Mesenchymal stem cell (in vitro differentiated cells and primary cell): ENCODE measurements at regions not wholly inside any gene's neighbourhood (a gene's known extent, or its start where the extent isn't known, plus 50 kb on each side); places are given as distances from the start of the nearest gene placed in this dataset.

Source experiments
- DNase-seq: peaks from one replicate; pipeline ENCODE4 v3.0.0-alpha.2; 2013
- H2AFZ ChIP-seq: one replicate; pipeline ENCODE4 v1.6.1; 2013; ENCODE audit warnings: low read depth, mild to moderate bottlenecking, control low read depth, inconsistent platforms, low read length, moderate library complexity
- H2AK5ac ChIP-seq: 2 replicates; pipeline ENCODE4 v1.6.1; 2013; ENCODE audit warnings: low read length, moderate library complexity, mild to moderate bottlenecking, inconsistent platforms; ENCODE audit not compliant: severe bottlenecking
- H2BK120ac ChIP-seq: one replicate; pipeline ENCODE4 v1.6.1; 2013; ENCODE audit warnings: low read depth, mild to moderate bottlenecking, inconsistent platforms, low read length, moderate library complexity
- H2BK12ac ChIP-seq, 2 experiments: one replicate each; pipeline ENCODE4 v1.6.1; 2013; ENCODE audit warnings: inconsistent platforms in 2 of 2, low read length in 2 of 2, mild to moderate bottlenecking in 2 of 2, moderate library complexity in 2 of 2, control low read depth in 1 of 2
- H2BK15ac ChIP-seq: one replicate; pipeline ENCODE4 v1.6.1; 2013; ENCODE audit warnings: mild to moderate bottlenecking, low read depth, inconsistent platforms; ENCODE audit not compliant: poor library complexity, severe bottlenecking
- H2BK5ac ChIP-seq: 2 replicates; pipeline ENCODE4 v1.6.1; 2013; ENCODE audit warnings: low read depth, mild to moderate bottlenecking, low read length, control low read depth, inconsistent platforms; ENCODE audit not compliant: poor library complexity, severe bottlenecking
- H3K14ac ChIP-seq, 2 experiments: one replicate each; pipeline ENCODE4 v1.6.1; 2013; ENCODE audit warnings: inconsistent platforms in 2 of 2, low read length in 2 of 2, control low read depth in 1 of 2, mild to moderate bottlenecking in 1 of 2, moderate library complexity in 1 of 2
- H3K18ac ChIP-seq, 2 experiments: one replicate each; pipeline ENCODE4 v1.6.1; 2013; ENCODE audit warnings: inconsistent platforms in 2 of 2, low read length in 2 of 2, control low read depth in 1 of 2, low read depth in 1 of 2, mild to moderate bottlenecking in 1 of 2
- H3K23ac ChIP-seq, 2 experiments: one replicate each; pipeline ENCODE4 v1.6.1; 2013; ENCODE audit warnings: inconsistent platforms in 2 of 2, low read length in 2 of 2, mild to moderate bottlenecking in 2 of 2, moderate library complexity in 2 of 2, control low read depth in 1 of 2
- H3K27ac ChIP-seq: 2 replicates; pipeline ENCODE4 v1.5.1; 2013; ENCODE audit warnings: mild to moderate bottlenecking, moderate library complexity, low read length, control low read depth, inconsistent platforms; ENCODE audit not compliant: poor library complexity, severe bottlenecking
- H3K27me3 ChIP-seq, 2 experiments: 2 replicates each; pipeline versions ENCODE4 v1.6.1 to v1.7.0; 2013; ENCODE audit warnings: low read length in 2 of 2, mild to moderate bottlenecking in 2 of 2, moderate library complexity in 2 of 2, control low read depth in 1 of 2, inconsistent platforms in 1 of 2; ENCODE audit not compliant: control insufficient read depth in 1 of 2, insufficient read depth in 1 of 2
- H3K36me3 ChIP-seq, 2 experiments: 2 replicates each; pipeline versions ENCODE4 v1.6.1 to v1.7.0; 2013; ENCODE audit warnings: low read length in 2 of 2, control low read depth in 1 of 2, inconsistent platforms in 1 of 2, low read depth in 1 of 2, mild to moderate bottlenecking in 1 of 2; ENCODE audit not compliant: insufficient read depth in 2 of 2, control insufficient read depth in 1 of 2
- H3K4ac ChIP-seq, 2 experiments: one replicate each; pipeline ENCODE4 v1.6.1; 2013; ENCODE audit warnings: inconsistent platforms in 2 of 2, low read length in 2 of 2, mild to moderate bottlenecking in 2 of 2, moderate library complexity in 2 of 2, control low read depth in 1 of 2, low read depth in 1 of 2
- H3K4me1 ChIP-seq: 2 replicates; pipeline ENCODE4 v1.6.1; 2013; ENCODE audit warnings: low read depth, low read length, control low read depth; ENCODE audit not compliant: control insufficient read depth, insufficient read depth
- H3K4me2 ChIP-seq: 2 replicates; pipeline ENCODE4 v1.6.1; 2013; ENCODE audit warnings: low read length, mild to moderate bottlenecking, inconsistent platforms; ENCODE audit not compliant: poor library complexity, severe bottlenecking
- H3K4me3 ChIP-seq, 2 experiments: 2 replicates each; pipeline versions ENCODE4 v1.5.1 to v1.7.0; 2013; ENCODE audit warnings: low read length in 2 of 2, mild to moderate bottlenecking in 2 of 2, control low read depth in 1 of 2, low read depth in 1 of 2; ENCODE audit not compliant: insufficient read depth in 1 of 2
- H3K79me1 ChIP-seq: replicated peaks from 2 replicates; pipeline ENCODE4 v1.6.1; 2013; ENCODE audit warnings: mild to moderate bottlenecking, control low read depth, low read length, inconsistent platforms; ENCODE audit not compliant: poor library complexity, severe bottlenecking
- H3K9ac ChIP-seq: 2 replicates; pipeline ENCODE4 v1.7.0; 2013; ENCODE audit warnings: mild to moderate bottlenecking, low read length, moderate library complexity
- H3K9me3 ChIP-seq: 2 replicates; pipeline ENCODE4 v1.7.0; 2013; ENCODE audit warnings: mild to moderate bottlenecking, low read length; ENCODE audit not compliant: control insufficient read depth
- H4K8ac ChIP-seq: one replicate; pipeline ENCODE4 v1.6.1; 2013; ENCODE audit warnings: inconsistent platforms, mild to moderate bottlenecking, low read length, moderate library complexity
- H4K91ac ChIP-seq: one replicate; pipeline ENCODE4 v1.6.1; 2013; ENCODE audit warnings: mild to moderate bottlenecking, low read length, inconsistent platforms
- WGBS: methylation state at CpG from one replicate; pipeline ENCODE4 v1.1.7; 2013; ENCODE audit warnings: mixed read lengths; 5-methylcytosine and 5-hydroxymethylcytosine counted together

DNA sequence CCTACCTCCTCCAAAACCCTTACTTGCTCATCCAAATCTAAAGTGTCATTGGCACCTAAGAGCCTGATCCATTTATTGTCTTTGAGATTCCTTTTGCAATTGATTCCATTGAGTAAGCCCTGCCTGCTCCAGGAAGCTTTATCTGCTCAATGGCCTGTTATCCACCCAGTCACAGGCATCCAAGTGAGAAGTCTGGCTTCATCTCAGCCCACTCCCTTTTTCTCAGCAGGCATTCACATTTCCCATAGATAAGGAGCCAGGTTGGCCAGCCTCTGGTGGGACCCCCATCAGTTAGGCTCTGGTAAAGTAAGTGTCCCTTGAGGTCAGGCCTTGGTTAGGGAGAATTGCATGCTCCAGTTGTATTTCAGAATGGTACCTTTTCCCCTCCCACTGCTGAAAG lies 396.2 kb upstream of the ST6GAL2 start:
- Histone ChIP-seq H2BK12ac (no peak overlapping the region), H2BK120ac (no peak overlapping the region), H3K14ac (no peak overlapping the region), H3K23ac (no peak overlapping the region), H2BK5ac (no peak overlapping the region), H4K8ac (no peak overlapping the region), H3K9ac (no peak overlapping the region), H3K4me1 (no peaks in the 10 kb centered on the region), H3K4ac (no peak overlapping the region), H3K18ac (no peak overlapping the region), H3K27me3 (no peaks in the 10 kb centered on the region), H3K4me2 (no peak overlapping the region), H3K79me1 (no peaks in the 10 kb centered on the region), H4K91ac (no peak overlapping the region), H2AK5ac (no peak overlapping the region), H2BK15ac (no peak overlapping the region), H3K4me3 (no peak overlapping the region), H3K27ac (no peak overlapping the region), H2AFZ (no peak overlapping the region), H3K36me3 (no peaks in the 10 kb centered on the region), H3K9me3 (no peaks in the 10 kb centered on the region)
- no peak for DNase-seq

DNA sequence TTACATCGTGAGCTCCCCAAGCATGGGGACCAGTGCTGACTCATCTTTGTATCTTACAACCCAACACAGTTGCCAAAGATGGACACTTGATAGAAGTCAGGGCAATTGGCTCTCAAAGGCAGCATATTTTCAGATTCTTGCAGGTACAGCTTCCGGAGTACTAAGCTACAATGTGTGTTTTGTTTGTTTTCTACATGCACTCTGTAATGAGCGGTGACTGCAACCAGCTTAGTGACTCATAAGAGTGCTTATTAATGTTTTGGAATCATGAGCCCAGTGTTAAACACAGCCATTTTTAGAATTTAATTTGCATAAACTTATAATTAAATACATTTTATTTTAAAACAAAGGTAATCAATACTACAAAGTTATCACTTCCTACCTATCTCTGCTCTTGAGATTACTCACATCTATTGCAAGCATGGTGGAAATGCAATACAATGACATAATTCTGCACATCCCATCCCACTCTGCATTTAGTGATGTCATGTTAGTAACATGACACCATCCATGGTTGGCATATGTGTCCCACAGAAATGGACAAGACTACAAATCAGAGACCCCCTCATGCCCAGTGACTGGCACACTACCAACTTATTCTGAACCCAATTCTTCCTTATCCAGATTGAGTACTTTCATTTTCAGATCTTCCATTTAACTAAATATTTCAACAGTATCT lies 399.8 kb upstream of the ST6GAL2 start:
- Histone ChIP-seq H3K4me2 (no peak overlapping the region), H3K36me3 (no peaks in the 10 kb centered on the region), H4K91ac (no peak overlapping the region), H2BK12ac (no peak overlapping the region), H3K27ac (no peak overlapping the region), H3K9me3 (no peaks in the 10 kb centered on the region), H3K4ac (no peak overlapping the region), H2BK120ac (no peak overlapping the region), H3K4me1 (no peaks in the 10 kb centered on the region), H2BK15ac (no peak overlapping the region), H3K9ac (no peak overlapping the region), H2AK5ac (no peak overlapping the region), H3K4me3 (no peak overlapping the region), H2AFZ (no peak overlapping the region), H3K23ac (no peak overlapping the region), H4K8ac (no peak overlapping the region), H3K27me3 (no peaks in the 10 kb centered on the region), H3K14ac (no peak overlapping the region), H2BK5ac (no peak overlapping the region), H3K18ac (no peak overlapping the region), H3K79me1 (no peaks in the 10 kb centered on the region)
- WGBS, result 92% methylated on average over 3 of the region's 3 CpGs
- DNase-seq, result no peak

DNA sequence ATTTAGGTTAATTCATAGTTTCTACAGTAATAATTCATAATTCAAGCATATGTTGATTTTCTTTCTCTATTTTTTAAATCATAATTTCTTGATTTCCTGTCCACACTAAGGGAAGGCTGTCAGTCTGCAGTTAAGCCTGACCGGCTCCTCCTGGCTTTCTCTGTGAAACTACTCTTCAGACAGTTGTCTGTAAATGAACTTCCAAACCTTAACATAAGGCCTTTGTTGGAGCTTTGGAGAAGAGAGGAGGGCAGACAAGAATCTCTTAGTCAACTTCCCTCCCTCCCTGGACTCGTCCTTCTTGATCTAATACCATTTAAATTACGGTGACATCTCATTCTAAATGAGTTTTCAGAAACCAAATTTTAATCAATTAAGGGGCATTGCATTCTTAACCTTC lies 404.1 kb upstream of the ST6GAL2 start:
- no peak overlapping the region for H2BK12ac ChIP-seq
- H3K4me1 ChIP-seq, result no peaks in the 10 kb centered on the region
- no peaks in the 10 kb centered on the region for H3K27me3 ChIP-seq
- no peak overlapping the region for H3K9ac ChIP-seq
- H3K4me2 ChIP-seq, result no peak overlapping the region
- no peak overlapping the region for H4K8ac ChIP-seq
- H3K36me3 ChIP-seq, result no peaks in the 10 kb centered on the region
- no peak for DNase-seq
- H3K23ac ChIP-seq, result no peak overlapping the region
- H3K4me3 ChIP-seq, result no peak overlapping the region
- no peak overlapping the region for H2BK5ac ChIP-seq
- WGBS, result 61% methylated on average over 2 of the region's 3 CpGs
- H2AK5ac ChIP-seq, result no peak overlapping the region
- no peak overlapping the region for H3K27ac ChIP-seq
- no peak overlapping the region for H2BK15ac ChIP-seq
- no peak overlapping the region for H2AFZ ChIP-seq
- no peaks in the 10 kb centered on the region for H3K9me3 ChIP-seq
- H3K4ac ChIP-seq, result no peak overlapping the region
- H4K91ac ChIP-seq, result no peak overlapping the region
- no peak overlapping the region for H3K18ac ChIP-seq
- H2BK120ac ChIP-seq, result no peak overlapping the region
- H3K14ac ChIP-seq, result no peak overlapping the region
- H3K79me1 ChIP-seq, result no peaks in the 10 kb centered on the region

DNA sequence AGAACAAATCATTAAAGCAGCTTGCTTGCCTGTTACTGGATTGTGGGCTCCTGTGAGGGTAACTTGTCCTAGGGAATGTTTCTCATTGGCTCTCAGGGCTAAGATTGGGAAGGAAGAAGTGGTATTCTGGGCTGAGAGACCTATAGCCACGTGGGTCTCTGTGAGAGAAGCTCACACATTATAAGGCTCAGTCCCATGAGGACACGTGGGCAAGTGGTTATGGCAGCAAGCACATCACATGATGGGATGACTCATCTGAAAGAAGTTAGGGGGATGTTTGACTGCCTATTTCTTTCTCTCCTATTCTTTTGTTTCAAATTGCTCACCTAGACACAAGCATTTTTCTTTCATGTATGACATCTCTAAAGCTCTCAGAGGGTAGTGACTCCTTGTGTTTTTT lies 418.0 kb upstream of the ST6GAL2 start:
- 23% methylated on average over 2 of the region's 2 CpGs for WGBS

More for the DNA sequence above, 418.0 kb upstream of the ST6GAL2 start:
- Histone ChIP-seq H3K27ac (no peak overlapping the region), H3K4me1 (no peaks in the 10 kb centered on the region), H3K14ac (no peak overlapping the region), H4K91ac (no peak overlapping the region), H3K18ac (no peak overlapping the region), H4K8ac (no peak overlapping the region), H2BK15ac (no peak overlapping the region), H2AK5ac (no peak overlapping the region), H3K79me1 (no peaks in the 10 kb centered on the region), H2BK12ac (no peak overlapping the region), H3K4ac (no peak overlapping the region), H2BK120ac (no peak overlapping the region), H3K27me3 (no peaks in the 10 kb centered on the region), H3K4me3 (no peak overlapping the region), H3K9me3 (no peaks in the 10 kb centered on the region), H3K9ac (no peak overlapping the region), H3K36me3 (no peaks in the 10 kb centered on the region), H3K23ac (no peak overlapping the region), H2BK5ac (no peak overlapping the region), H2AFZ (no peak overlapping the region), H3K4me2 (no peak overlapping the region)
- no peak for DNase-seq
